Osteocyte (in vitro differentiated cells): ENCODE measurements at regions not wholly inside any gene's neighbourhood (a gene's known extent, or its start where the extent isn't known, plus 50 kb on each side); places are given as distances from the start of the nearest gene placed in this dataset.
A peak's percentile ranks its signal among the peaks of the same experiment; 100 is the strongest.

Source experiments
- DNase-seq: peaks from one replicate; pipeline ENCODE4 v3.0.0; 2021; ENCODE audit warnings: mixed read lengths; ENCODE audit not compliant: unreplicated experiment; ENCODE audit errors: extremely low spot score
- H3K27ac Mint-ChIP-seq: one replicate; pipeline ENCODE4 v1.8.0; 2021; ENCODE audit warnings: mild to moderate bottlenecking, mixed read lengths; ENCODE audit not compliant: unreplicated experiment
- H3K27me3 Mint-ChIP-seq: one replicate; pipeline ENCODE4 v1.8.0; 2021; ENCODE audit warnings: mixed read lengths; ENCODE audit not compliant: unreplicated experiment
- H3K36me3 Mint-ChIP-seq: one replicate; pipeline ENCODE4 v1.8.0; 2021; ENCODE audit warnings: mixed read lengths; ENCODE audit not compliant: unreplicated experiment
- H3K4me1 Mint-ChIP-seq: one replicate; pipeline ENCODE4 v1.8.0; 2021; ENCODE audit warnings: mixed read lengths; ENCODE audit not compliant: unreplicated experiment
- H3K4me3 Mint-ChIP-seq: one replicate; pipeline ENCODE4 v1.8.0; 2021; ENCODE audit warnings: mild to moderate bottlenecking, moderate library complexity, mixed read lengths; ENCODE audit not compliant: unreplicated experiment
- H3K9me3 Mint-ChIP-seq: one replicate; pipeline ENCODE4 v1.8.0; 2021; ENCODE audit warnings: mixed read lengths; ENCODE audit not compliant: unreplicated experiment
- CTCF ChIP-seq: fragments of 200-600 bp; sonication (generic); IDR thresholded peaks from 2 replicates; pipeline ENCODE4 v1.5.0; 2021; ENCODE audit warnings: antibody characterized with exemption, mild to moderate bottlenecking, moderate library complexity

GRCh38 chr1:13918862-13919261 lies 218.9 kb downstream of the PRDM2 start:
- no peaks in the 10 kb centered on the region for H3K4me1 Mint-ChIP-seq
- H3K4me3 Mint-ChIP-seq = no peak overlapping the region
- H3K9me3 Mint-ChIP-seq = peaks cover 25% of the 10 kb centered on the region
- no peaks in the 10 kb centered on the region for H3K27me3 Mint-ChIP-seq
- no peak overlapping the region for H3K27ac Mint-ChIP-seq
- no peak for TF ChIP-seq CTCF
- no peak for DNase-seq
- no peaks in the 10 kb centered on the region for H3K36me3 Mint-ChIP-seq

- peaks cover 37% of the 10 kb centered on the region for H3K9me3 Mint-ChIP-seq
- no peak for TF ChIP-seq CTCF
- no peaks in the 10 kb centered on the region for H3K36me3 Mint-ChIP-seq
- peak; percentile 17 for DNase-seq
- H3K27me3 Mint-ChIP-seq = no peaks in the 10 kb centered on the region
- no peaks in the 10 kb centered on the region for H3K4me1 Mint-ChIP-seq
- H3K4me3 Mint-ChIP-seq = no peak overlapping the region
- H3K27ac Mint-ChIP-seq = no peak overlapping the region
Observed at GRCh38 chr1:13921190-13921589, 221.2 kb downstream of the PRDM2 start.

GRCh38 chr1:13922466-13923110 lies 222.6 kb downstream of the PRDM2 start:
- H3K27ac Mint-ChIP-seq = no peak overlapping the region
- no peaks in the 10 kb centered on the region for H3K27me3 Mint-ChIP-seq
- TF ChIP-seq CTCF = no peak
- peak; percentile 27 for DNase-seq
- no peaks in the 10 kb centered on the region for H3K4me1 Mint-ChIP-seq
- H3K4me3 Mint-ChIP-seq = no peak overlapping the region
- no peaks in the 10 kb centered on the region for H3K36me3 Mint-ChIP-seq
- peaks cover 32% of the 10 kb centered on the region for H3K9me3 Mint-ChIP-seq

- H3K4me1 Mint-ChIP-seq = no peaks in the 10 kb centered on the region
- no peaks in the 10 kb centered on the region for H3K27me3 Mint-ChIP-seq
- TF ChIP-seq CTCF = no peak
- no peak overlapping the region for H3K27ac Mint-ChIP-seq
- H3K9me3 Mint-ChIP-seq = peaks cover 22% of the 10 kb centered on the region
- no peaks in the 10 kb centered on the region for H3K36me3 Mint-ChIP-seq
- H3K4me3 Mint-ChIP-seq = no peak overlapping the region
- DNase-seq = no peak
Observed at GRCh38 chr1:13926556-13926955, 226.6 kb downstream of the PRDM2 start.

GRCh38 chr1:13927736-13928135 lies 227.7 kb downstream of the PRDM2 start:
- no peak overlapping the region for H3K4me3 Mint-ChIP-seq
- H3K36me3 Mint-ChIP-seq = no peaks in the 10 kb centered on the region
- H3K9me3 Mint-ChIP-seq = peaks cover 22% of the 10 kb centered on the region
- no peak overlapping the region for H3K27ac Mint-ChIP-seq
- H3K27me3 Mint-ChIP-seq = no peaks in the 10 kb centered on the region
- TF ChIP-seq CTCF = no peak
- no peaks in the 10 kb centered on the region for H3K4me1 Mint-ChIP-seq
- peak; percentile 66 for DNase-seq
